ENCODE measurements at regions not wholly inside any gene's neighbourhood (a gene's known extent, or its start where the extent isn't known, plus 50 kb on each side); places are given as distances from the start of the nearest gene placed in this dataset.

DNA sequence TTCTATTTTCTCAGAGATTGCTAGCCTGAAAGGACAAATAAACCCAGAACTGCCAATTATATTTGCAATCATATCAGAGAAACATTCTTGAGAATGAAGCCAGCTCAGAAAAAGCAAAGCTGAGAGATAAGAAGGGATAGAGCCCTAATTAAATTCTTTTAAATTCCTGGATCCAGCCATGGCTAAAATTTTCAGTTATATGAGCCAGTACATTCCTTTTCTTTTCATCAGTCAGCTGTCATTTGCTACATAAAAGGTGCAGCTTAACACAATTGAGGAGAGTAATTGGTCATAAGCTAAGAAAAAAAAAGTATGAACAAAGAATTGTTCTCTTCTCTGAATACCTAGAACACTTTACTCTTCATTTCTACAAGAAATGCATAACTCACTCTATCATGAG lies 303.5 kb upstream of the FIGN start:
- TF ChIP-seq POLR2A (IDR thresholded peaks at IDR 0.05; ENCODE audit: low read length) (no peak), GATA1 (IDR thresholded peaks at IDR 0.05; ENCODE audit: low read depth, low read length) (no peak)

Data from erythroblast (primary cell).